ENCODE measurements at regions not wholly inside any gene's neighbourhood (a gene's known extent, or its start where the extent isn't known, plus 50 kb on each side); places are given as distances from the start of the nearest gene placed in this dataset.

- no peak for TF ChIP-seq CTCF (IDR thresholded peaks at IDR 0.05; ENCODE audit: low read depth, low read length, poor library complexity, severe bottlenecking)
- no peak for TF ChIP-seq EZH2phosphoT487 (IDR thresholded peaks at IDR 0.05; ENCODE audit: borderline replicate concordance, low read length)
Measured at GRCh38 chr11:80473562-80473961, 1032.7 kb upstream of the TENM4 start.
